Endometrial microvascular endothelial cells (primary cell): ENCODE measurements at regions not wholly inside any gene's neighbourhood (a gene's known extent, or its start where the extent isn't known, plus 50 kb on each side); places are given as distances from the start of the nearest gene placed in this dataset.
"Not testable (repeated sequence)": the region's sequence is repeated elsewhere in the genome, so short reads cannot be mapped to it uniquely, and the experiment has no call there.

Source experiments
- in situ Hi-C: cut with HindIII; loops from 2 replicates; pipeline ENCODE4 v1.10.0; 2017; ENCODE audit warnings: low sequenced_read_pairs, low pct_unique_long_range_greater_than_20kb; ENCODE audit errors: inconsistent ontology term

- in situ Hi-C loops: no loop called here
Measured at GRCh38 chr1:58836408-58836807, 52.6 kb upstream of the JUN start.

DNA sequence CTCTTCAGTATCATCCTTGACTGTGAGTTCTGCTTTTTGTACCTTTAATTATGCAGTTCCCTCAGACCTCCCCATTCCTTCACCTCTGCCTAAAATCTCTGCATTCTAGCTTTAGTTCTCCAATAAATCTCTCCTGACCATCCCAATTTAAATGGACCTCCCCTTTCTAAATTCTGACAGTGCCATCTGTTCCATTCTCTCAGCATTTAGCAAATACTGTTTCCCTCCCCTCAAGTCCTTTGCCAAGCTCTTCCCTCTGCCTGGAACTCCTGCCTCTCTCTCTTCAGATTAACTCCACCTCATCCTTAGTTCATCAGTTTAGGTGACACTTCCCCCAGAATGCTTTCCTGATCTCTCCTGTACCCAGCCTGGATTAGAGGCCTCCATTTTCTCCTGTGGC, 54.0 kb upstream of the JUN start:
- in situ Hi-C loops: no loop called here

- in situ Hi-C loops: no loop called here
Measured at GRCh38 chr1:58839147-58839795, 55.4 kb upstream of the JUN start.

GRCh38 chr1:58839846-58840835, 56.3 kb upstream of the JUN start:
- in situ Hi-C loops: no loop called here

DNA sequence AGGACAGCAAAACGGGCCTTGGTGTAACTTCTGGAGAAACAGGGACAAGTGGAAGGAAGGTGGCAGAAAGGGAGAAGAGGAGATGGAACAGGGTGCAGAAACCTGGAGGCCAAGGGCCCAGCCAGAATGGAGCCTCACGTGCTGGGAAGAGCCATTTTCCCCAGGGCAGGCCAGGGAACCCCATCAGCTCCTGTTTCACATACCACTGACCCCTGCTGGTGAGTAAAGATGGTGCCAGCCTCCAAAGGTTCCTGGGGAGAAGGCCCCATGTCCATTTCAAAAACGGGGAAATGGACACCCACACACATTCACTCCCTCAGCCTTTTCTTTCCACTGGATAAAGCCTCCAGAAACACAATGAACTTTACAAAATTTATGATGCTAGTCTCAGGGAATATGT, 57.6 kb upstream of the JUN start:
- in situ Hi-C loops: no loop called here

- in situ Hi-C loops: no loop called here
Measured at GRCh38 chr1:58842941-58843340, 59.1 kb upstream of the JUN start.

GRCh38 chr1:58844176-58844575, 60.3 kb upstream of the JUN start:
- in situ Hi-C loops: no loop called here

DNA sequence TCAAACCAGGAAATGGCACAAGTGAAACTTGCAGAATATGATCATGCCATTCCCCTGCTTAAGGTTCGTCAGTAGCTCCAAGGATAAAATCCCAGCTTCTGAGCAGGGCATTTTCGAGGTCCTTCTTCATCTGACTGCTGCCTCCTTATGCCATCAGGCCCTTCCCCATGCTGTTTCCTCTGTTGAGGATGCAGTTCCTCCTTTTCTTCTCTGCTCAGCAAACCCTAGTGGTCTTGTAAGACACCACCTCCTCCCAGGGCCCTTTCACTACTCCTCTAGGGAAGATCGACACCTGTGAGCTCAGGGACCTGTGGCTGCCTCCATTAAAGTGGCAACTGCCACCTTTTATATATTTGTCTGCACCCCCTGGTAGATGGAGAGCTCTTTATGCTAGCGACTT, 62.1 kb upstream of the JUN start:
- in situ Hi-C loops: no loop called here

DNA sequence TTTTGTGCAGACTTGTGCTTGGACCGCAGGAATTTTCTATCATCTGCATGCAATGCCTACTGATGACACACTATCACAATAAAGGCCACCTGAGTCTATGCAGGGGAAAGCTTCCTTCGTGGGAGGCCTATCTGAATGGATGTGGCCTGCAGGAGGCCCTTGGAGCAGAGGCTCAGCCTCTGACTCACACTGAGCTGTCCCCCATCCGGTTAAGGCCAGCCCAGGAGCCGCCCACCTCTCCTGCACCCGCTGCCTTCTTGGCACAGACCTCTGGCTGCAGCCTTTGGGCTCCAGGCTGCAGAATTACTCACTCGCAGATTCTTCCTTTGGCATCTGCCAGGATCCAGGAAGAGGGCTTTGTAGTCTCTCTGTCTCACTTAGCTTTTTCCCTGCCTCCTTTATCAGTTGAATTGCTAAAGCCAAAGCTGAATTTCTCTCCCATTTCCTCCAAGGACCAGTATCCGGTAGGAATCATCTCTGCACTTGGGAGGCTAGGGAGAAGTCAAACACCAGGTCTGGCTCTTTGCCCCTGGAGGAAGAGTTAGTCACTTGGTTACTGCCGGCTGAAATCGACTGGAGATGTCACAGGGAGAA, 65.1 kb upstream of the JUN start:
- in situ Hi-C loops: no loop called here

DNA sequence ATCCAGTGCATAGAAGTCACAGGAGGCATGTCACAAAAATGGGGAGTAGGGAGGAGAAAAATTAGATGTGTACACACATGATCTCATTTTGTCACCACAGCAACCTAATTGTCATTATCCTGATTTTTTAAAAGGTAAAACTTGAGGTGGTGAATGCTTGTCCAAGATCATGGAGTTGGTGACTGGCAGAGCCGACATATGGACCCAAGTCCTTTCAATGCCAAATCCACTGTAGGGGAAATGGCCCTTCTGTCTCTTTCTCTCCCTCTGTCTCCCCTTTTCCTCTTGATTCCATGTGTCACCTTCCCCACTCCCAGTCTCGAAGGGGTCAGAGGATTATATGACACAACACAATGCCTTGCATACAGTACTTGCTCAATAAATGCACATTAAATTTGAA, 65.7 kb upstream of the JUN start:
- in situ Hi-C loops: no loop called here

DNA sequence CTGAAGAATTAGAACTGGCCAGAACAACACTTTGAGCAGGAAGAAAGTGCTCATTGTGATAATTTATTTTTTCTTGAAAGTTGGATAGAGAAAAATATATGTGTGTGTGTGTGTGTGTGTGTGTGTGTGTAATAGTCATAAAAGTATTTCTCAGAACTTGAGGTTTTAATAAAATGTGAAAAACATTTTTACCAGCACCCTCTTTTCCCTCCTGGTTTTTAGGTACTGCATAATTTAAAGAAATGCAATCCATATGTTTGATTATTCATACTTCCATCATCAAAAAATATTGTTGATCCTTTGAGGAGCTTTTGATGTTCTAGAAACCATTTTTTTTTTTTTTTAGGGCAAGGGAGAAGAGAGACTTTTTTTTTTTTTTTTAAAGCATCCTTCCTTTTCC, 66.8 kb upstream of the JUN start:
- in situ Hi-C loops: loop anchor here (5.0 kb wide), 1 partner anchor 63 kb away; no protein-coding TSS in a partner anchor

DNA sequence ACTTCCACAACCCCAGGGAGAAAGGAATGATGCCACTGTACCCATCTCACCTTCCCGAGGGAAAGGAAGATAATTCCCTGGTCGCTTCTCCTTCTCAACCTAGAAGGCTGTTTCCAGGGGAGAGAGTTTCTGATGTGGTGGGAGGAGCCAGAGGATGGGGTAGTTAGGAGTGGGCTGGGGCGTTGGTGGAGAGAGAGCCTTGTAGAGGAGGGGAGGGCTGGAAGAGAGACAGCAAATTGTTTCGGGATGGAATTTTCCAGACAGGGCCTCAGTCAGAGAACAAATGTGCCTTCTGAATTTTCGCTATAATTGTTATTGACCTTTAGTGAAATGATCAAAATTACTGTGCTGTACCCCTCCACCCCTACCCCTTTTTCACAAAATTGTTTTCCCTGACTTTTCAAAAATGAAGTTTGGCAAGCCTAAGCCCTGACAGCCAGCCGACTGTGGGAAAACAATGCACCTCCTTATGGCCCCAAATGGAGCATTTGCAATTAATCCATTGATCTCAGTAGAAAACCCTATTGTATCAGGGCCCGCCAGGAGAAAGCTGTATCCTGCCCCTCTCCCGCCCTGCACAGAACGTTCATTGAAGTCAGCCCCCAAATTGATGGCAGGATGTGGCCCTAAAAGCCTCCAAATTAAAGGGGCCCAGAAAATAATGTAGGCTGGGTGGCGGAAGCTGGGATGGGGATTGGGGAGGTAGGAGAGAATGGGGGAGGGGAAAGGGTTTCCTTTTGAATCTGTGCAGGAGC, 69.1 kb upstream of the JUN start:
- in situ Hi-C loops: loop anchor here (5.0 kb wide), 1 partner anchor 66 kb away; no protein-coding TSS in a partner anchor

- in situ Hi-C loops: loop anchor here (5.0 kb wide), 1 partner anchor 67 kb away; no protein-coding TSS in a partner anchor
Measured at GRCh38 chr1:58854576-58854975, 70.7 kb upstream of the JUN start.

DNA sequence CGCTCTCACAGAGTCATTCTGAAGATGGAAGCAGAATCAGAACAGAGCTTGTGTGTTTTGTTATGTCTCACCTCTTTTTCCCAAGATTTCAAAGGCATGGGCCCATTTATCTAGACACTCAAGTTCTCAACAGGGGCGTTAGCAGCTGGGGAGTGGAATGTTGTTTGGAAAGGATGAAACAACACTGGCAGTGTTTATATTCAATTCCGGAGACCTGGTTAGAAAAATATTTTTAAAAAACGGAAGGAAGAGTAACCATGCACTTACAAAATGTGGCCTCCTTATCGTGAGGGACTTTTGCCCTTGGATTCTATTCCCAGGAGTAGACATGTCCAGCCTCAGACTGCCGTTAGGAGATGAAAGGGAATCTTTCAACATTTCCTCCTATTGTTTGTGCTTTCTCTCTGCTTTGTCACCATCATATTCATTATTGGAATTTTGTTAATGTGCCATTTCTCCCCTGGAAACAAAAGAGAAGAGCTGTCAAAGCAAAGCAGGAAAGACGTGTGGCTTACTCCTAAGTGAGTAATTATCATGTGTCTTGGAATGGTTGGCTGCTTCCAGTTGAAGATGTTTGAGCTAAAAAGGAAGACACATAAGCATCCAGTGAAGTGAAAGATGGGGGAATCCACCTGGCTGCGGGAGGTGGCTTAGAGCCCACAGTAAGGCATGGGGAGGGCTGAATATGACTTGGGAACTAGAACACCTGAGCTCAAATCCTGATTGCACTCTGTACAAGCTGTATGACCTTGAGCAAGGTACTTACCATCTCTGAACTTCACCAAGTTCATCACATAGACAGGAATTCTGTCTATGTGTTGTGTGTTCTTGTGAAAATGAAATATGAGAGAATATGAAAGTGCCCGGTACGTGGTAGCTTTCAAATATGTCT, 71.7 kb upstream of the JUN start:
- in situ Hi-C loops: no loop called here

DNA sequence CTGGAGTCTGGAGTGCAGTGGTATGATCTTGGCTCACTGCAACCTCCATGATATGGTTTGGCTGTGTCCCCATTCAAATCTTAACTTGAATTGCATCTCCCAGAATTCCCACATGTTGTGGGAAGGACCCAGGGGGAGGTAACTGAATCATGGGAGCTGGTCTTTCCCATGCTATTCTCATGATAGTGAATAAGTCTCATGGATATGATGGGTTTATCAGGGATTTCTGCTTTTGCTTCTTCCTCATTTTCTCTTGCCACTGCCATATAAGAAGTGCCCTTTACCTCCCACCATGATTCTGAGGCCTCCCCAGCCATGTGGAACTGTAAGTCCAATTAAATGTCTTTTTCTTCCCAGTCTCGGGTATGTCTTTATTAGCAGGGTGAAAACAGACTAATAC, 72.4 kb upstream of the JUN start:
- in situ Hi-C loops: not testable (repeated sequence)

DNA sequence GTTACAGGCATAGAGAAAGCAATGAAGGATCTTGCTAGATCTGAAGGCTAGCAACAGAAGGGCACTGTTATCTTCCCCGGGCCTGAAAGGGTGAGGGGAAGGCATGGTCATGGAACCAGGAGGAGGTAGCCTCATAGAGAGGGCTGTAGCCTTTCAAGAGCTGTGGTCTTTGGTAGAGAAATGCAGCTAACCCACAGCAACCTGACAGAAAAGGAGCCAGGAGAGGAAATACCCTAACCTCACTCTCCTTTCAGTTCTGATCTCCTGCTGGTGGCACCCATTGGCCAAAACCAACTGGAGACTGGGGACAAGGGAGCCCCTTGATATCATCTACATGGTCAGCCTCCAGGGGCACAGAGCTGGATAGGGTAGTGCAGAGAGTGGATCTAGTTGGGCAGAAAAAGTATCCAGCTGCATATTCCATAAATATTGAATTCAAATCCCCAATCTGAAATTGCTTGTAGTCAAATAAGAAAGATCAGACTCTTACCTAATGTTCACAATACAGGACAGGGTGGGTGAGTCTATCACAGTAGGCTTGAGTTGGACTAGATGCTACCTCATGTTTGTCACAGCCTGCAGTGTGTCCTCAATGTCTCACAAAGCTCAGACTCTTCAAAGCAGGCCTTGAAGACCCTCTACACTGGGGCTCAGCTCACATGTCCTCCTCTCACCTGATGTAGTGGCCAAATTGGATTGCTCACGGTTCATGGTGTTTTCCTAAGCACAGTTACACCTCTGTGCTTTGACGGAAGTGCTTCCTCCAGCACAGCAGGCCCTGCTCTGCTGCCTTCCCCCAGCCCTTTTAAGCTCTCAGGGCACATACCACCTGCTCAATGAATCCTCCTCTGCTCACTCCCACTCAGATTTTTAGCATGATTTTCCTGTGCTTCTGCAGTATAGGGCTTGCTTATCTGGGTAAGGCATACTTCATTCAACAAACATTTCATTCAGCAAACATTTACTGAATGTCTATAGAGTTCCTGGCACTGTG, 74.1 kb upstream of the JUN start:
- in situ Hi-C loops: no loop called here
